ENCODE measurements at regions not wholly inside any gene's neighbourhood (a gene's known extent, or its start where the extent isn't known, plus 50 kb on each side); places are given as distances from the start of the nearest gene placed in this dataset.
A peak's percentile ranks its signal among the peaks of the same experiment; 100 is the strongest.

- DNase-seq (ENCODE audit: low read depth), result no peak
- TF ChIP-seq CTCF (IDR thresholded peaks at IDR 0.05; ENCODE audit: insufficient read depth, low read depth, low read length, missing control alignments), result no peak
- no peak overlapping the region for H3K4me3 ChIP-seq (ENCODE audit: low read depth, low read length)
Measured at GRCh38 chr5:68383888-68384310, 168.3 kb downstream of the PIK3R1 start.

GRCh38 chr5:68384936-68385594, 169.5 kb downstream of the PIK3R1 start:
- no peak for TF ChIP-seq CTCF (IDR thresholded peaks at IDR 0.05; ENCODE audit: insufficient read depth, low read depth, low read length, missing control alignments)
- no peak overlapping the region for H3K4me3 ChIP-seq (ENCODE audit: low read depth, low read length)
- no peak for DNase-seq (ENCODE audit: low read depth)

- no peak for DNase-seq (ENCODE audit: low read depth)
- no peak for TF ChIP-seq CTCF (IDR thresholded peaks at IDR 0.05; ENCODE audit: insufficient read depth, low read depth, low read length, missing control alignments)
- no peak overlapping the region for H3K4me3 ChIP-seq (ENCODE audit: low read depth, low read length)
Measured at GRCh38 chr5:68385936-68386335, 170.4 kb downstream of the PIK3R1 start.

- no peak for TF ChIP-seq CTCF (IDR thresholded peaks at IDR 0.05; ENCODE audit: insufficient read depth, low read depth, low read length, missing control alignments)
- DNase-seq (ENCODE audit: low read depth), result no peak
- no peak overlapping the region for H3K4me3 ChIP-seq (ENCODE audit: low read depth, low read length)
Measured at GRCh38 chr5:68387074-68387796, 171.7 kb downstream of the PIK3R1 start.

GRCh38 chr5:68389618-68390017, 174.1 kb downstream of the PIK3R1 start:
- TF ChIP-seq CTCF (IDR thresholded peaks at IDR 0.05; ENCODE audit: insufficient read depth, low read depth, low read length, missing control alignments), result no peak
- H3K4me3 ChIP-seq (ENCODE audit: low read depth, low read length), result no peak overlapping the region
- DNase-seq (ENCODE audit: low read depth), result no peak

GRCh38 chr5:68392617-68393016, 177.1 kb downstream of the PIK3R1 start:
- no peak for TF ChIP-seq CTCF (IDR thresholded peaks at IDR 0.05; ENCODE audit: insufficient read depth, low read depth, low read length, missing control alignments)
- DNase-seq (ENCODE audit: low read depth), result peak; percentile 21
- no peak overlapping the region for H3K4me3 ChIP-seq (ENCODE audit: low read depth, low read length)
